ENCODE measurements at regions not wholly inside any gene's neighbourhood (a gene's known extent, or its start where the extent isn't known, plus 50 kb on each side); places are given as distances from the start of the nearest gene placed in this dataset.

GRCh38 chr15:35649575-35649974 lies 103.6 kb upstream of the DPH6 start:
- intact Hi-C loops (cut with DNase I, micrococcal nuclease), result no loop called here
- no peak for DNase-seq
- ATAC-seq, result no peak

GRCh38 chr15:35654332-35654731 lies 108.4 kb upstream of the DPH6 start:
- intact Hi-C loops (cut with DNase I, micrococcal nuclease), result no loop called here
- DNase-seq (no peak), ATAC-seq (no peak)

- DNase-seq (no peak), ATAC-seq (no peak)
- intact Hi-C loops (cut with DNase I, micrococcal nuclease), result no loop called here
These were observed 111.8 kb upstream of the DPH6 start for GRCh38 chr15:35657679-35658311.

GRCh38 chr15:35663956-35664355 lies 118.0 kb upstream of the DPH6 start:
- intact Hi-C loops (cut with DNase I, micrococcal nuclease), result no loop called here
- no peak for DNase-seq
- ATAC-seq, result no peak

GRCh38 chr15:35665896-35666536 lies 120.1 kb upstream of the DPH6 start:
- DNase-seq (no peak), ATAC-seq (no peak)
- intact Hi-C loops (cut with DNase I, micrococcal nuclease), result no loop called here

- ATAC-seq (no peak), DNase-seq (no peak)
- intact Hi-C loops (cut with DNase I, micrococcal nuclease), result no loop called here
These were observed 121.9 kb upstream of the DPH6 start for GRCh38 chr15:35667908-35668307.

- intact Hi-C loops (cut with DNase I, micrococcal nuclease), result no loop called here
- ATAC-seq (no peak), DNase-seq (no peak)
These were observed 123.1 kb upstream of the DPH6 start for GRCh38 chr15:35669021-35669420.

GRCh38 chr15:35669432-35670045 lies 123.6 kb upstream of the DPH6 start:
- DNase-seq (no peak), ATAC-seq (no peak)
- intact Hi-C loops (cut with DNase I, micrococcal nuclease), result no loop called here

- ATAC-seq (no peak), DNase-seq (no peak)
- intact Hi-C loops (cut with DNase I, micrococcal nuclease), result no loop called here
These were observed 125.2 kb upstream of the DPH6 start for GRCh38 chr15:35671197-35671596.

- intact Hi-C loops (cut with DNase I, micrococcal nuclease), result no loop called here
- ATAC-seq, result no peak
These were observed 126.0 kb upstream of the DPH6 start for GRCh38 chr15:35671981-35672380.

GRCh38 chr15:35673093-35673684 lies 127.2 kb upstream of the DPH6 start:
- intact Hi-C loops (cut with DNase I, micrococcal nuclease), result no loop called here
- no peak for DNase-seq

More at GRCh38 chr15:35671981-35672380, 126.0 kb upstream of the DPH6 start:
- DNase-seq, result no peak

GRCh38 chr15:35674873-35675781 lies 129.2 kb upstream of the DPH6 start:
- no peak for DNase-seq
- ATAC-seq, result no peak
- intact Hi-C loops (cut with DNase I, micrococcal nuclease), result no loop called here

More at GRCh38 chr15:35673093-35673684, 127.2 kb upstream of the DPH6 start:
- peak; percentile 91 for ATAC-seq

- ATAC-seq, result no peak
- intact Hi-C loops (cut with DNase I, micrococcal nuclease), result no loop called here
- DNase-seq, result no peak
These were observed 132.8 kb upstream of the DPH6 start for GRCh38 chr15:35678774-35679173.

- intact Hi-C loops (cut with DNase I, micrococcal nuclease), result no loop called here
- DNase-seq (no peak), ATAC-seq (no peak)
These were observed 133.2 kb upstream of the DPH6 start for GRCh38 chr15:35679186-35679585.

- ATAC-seq (no peak), DNase-seq (no peak)
- intact Hi-C loops (cut with DNase I, micrococcal nuclease), result no loop called here
These were observed 135.0 kb upstream of the DPH6 start for GRCh38 chr15:35680951-35681350.

GRCh38 chr15:35686347-35686746 lies 140.4 kb upstream of the DPH6 start:
- ATAC-seq (no peak), DNase-seq (no peak)
- intact Hi-C loops (cut with DNase I, micrococcal nuclease), result no loop called here

- intact Hi-C loops (cut with DNase I, micrococcal nuclease), result no loop called here
- DNase-seq (no peak), ATAC-seq (no peak)
These were observed 143.3 kb upstream of the DPH6 start for GRCh38 chr15:35689266-35689665.

GRCh38 chr15:35690089-35690488 lies 144.1 kb upstream of the DPH6 start:
- ATAC-seq, result no peak
- intact Hi-C loops (cut with DNase I, micrococcal nuclease), result no loop called here

GRCh38 chr15:35690698-35691116 lies 144.7 kb upstream of the DPH6 start:
- intact Hi-C loops (cut with DNase I, micrococcal nuclease), result no loop called here
- no peak for DNase-seq
- no peak for ATAC-seq

More at GRCh38 chr15:35690089-35690488, 144.1 kb upstream of the DPH6 start:
- no peak for DNase-seq

All from left colon (tissue), 2 donors.